ENCODE measurements at regions not wholly inside any gene's neighbourhood (a gene's known extent, or its start where the extent isn't known, plus 50 kb on each side); places are given as distances from the start of the nearest gene placed in this dataset.

GRCh38 chr12:113713156-113713555 is 241.5 kb upstream of the LHX5 start:
- TF ChIP-seq, protein P1, sequence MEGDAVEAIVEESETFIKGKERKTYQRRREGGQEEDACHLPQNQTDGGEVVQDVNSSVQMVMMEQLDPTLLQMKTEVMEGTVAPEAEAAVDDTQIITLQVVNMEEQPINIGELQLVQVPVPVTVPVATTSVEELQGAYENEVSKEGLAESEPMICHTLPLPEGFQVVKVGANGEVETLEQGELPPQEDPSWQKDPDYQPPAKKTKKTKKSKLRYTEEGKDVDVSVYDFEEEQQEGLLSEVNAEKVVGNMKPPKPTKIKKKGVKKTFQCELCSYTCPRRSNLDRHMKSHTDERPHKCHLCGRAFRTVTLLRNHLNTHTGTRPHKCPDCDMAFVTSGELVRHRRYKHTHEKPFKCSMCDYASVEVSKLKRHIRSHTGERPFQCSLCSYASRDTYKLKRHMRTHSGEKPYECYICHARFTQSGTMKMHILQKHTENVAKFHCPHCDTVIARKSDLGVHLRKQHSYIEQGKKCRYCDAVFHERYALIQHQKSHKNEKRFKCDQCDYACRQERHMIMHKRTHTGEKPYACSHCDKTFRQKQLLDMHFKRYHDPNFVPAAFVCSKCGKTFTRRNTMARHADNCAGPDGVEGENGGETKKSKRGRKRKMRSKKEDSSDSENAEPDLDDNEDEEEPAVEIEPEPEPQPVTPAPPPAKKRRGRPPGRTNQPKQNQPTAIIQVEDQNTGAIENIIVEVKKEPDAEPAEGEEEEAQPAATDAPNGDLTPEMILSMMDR (IDR thresholded peaks at IDR 0.05) = no peak
- no peak for TF ChIP-seq POLR2A (IDR thresholded peaks at IDR 0.05)
